Suprapubic skin (tissue), 4 donors: ENCODE measurements at regions not wholly inside any gene's neighbourhood (a gene's known extent, or its start where the extent isn't known, plus 50 kb on each side); places are given as distances from the start of the nearest gene placed in this dataset.

Experiments used
- DNase-seq, 2 donors: peaks; one replicate each; pipeline ENCODE4 v3.0.0-alpha.2; 2019; ENCODE audit warnings: low spot score in 2 of 2
- H3K27ac ChIP-seq: fragments of 200-600 bp; sonication (generic); one replicate; pipeline ENCODE4 v1.5.1; 2019
- H3K27me3 ChIP-seq: fragments of 200-600 bp; sonication (generic); one replicate; pipeline ENCODE4 v1.5.1; 2019
- H3K36me3 ChIP-seq: fragments of 200-600 bp; sonication (generic); one replicate; pipeline ENCODE4 v1.5.1; 2019
- H3K4me1 ChIP-seq: fragments of 200-600 bp; sonication (generic); one replicate; pipeline ENCODE4 v1.5.1; 2019
- H3K4me3 ChIP-seq: fragments of 200-600 bp; sonication (generic); one replicate; pipeline ENCODE4 v1.5.1; 2019; ENCODE audit warnings: mild to moderate bottlenecking
- H3K9me3 ChIP-seq: fragments of 200-600 bp; sonication (generic); one replicate; pipeline ENCODE4 v1.5.1; 2019
- EP300 ChIP-seq: sonication (generic); formaldehyde crosslinking; IDR thresholded peaks from one replicate; pipeline ENCODE4 v1.6.1; 2017; ENCODE audit warnings: antibody characterized with exemption
- POLR2A ChIP-seq, 2 donors: fragments of 450-650 bp; IDR thresholded peaks; one replicate each; pipeline ENCODE4 v1.6.1; 2017; ENCODE audit warnings: antibody characterized with exemption in 2 of 2, mild to moderate bottlenecking in 2 of 2, moderate library complexity in 2 of 2
- POLR2AphosphoS5 ChIP-seq, 3 donors: sonication (generic); formaldehyde crosslinking; IDR thresholded peaks; one replicate each; pipeline ENCODE4 v1.6.1; 2017; ENCODE audit warnings: antibody characterized with exemption in 3 of 3
- WGBS: methylation state at CpG from one replicate; pipeline ENCODE4 v1.1.5; 2018; 5-methylcytosine and 5-hydroxymethylcytosine counted together
- TF ChIP-seq, protein P1 (sequence below), 2 donors: fragments of 200-600 bp in 1 of 2; fragments of 450-650 bp in 1 of 2; sonication (generic) in 1 of 2; IDR thresholded peaks; one replicate each; pipeline ENCODE4 v1.5.1; 2016 to 2019; ENCODE audit warnings: antibody characterized with exemption in 2 of 2, mild to moderate bottlenecking in 1 of 2, moderate library complexity in 1 of 2

DNA sequence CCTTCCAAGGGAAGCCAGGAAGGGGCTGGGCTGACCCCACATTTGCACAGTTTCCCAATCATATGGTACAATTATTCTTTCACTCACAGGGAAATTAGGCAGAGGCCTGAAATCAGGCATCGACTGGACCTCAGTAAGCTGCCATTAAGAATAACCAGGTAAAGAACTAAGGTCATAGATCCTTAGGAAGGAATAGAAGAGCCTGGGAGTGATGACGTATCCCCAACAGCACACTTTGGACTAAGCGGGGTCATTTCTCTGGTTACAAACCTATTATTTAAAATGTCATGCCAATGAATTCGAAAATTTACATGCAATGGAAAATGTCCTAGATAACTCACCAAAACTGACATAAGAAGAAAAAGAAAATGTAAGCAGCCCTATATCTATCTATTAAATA, 118.2 kb downstream of the BRD1 start:
- WGBS: 73% methylated on average over 4 of the region's 4 CpGs
- Histone ChIP-seq H3K27ac (no peak overlapping the region), H3K27me3 (peaks cover 54% of the 10 kb centered on the region), H3K4me3 (no peak overlapping the region), H3K4me1 (no peaks in the 10 kb centered on the region), H3K9me3 (peaks cover 3% of the 10 kb centered on the region), H3K36me3 (no peaks in the 10 kb centered on the region)
- no peak for TF ChIP-seq POLR2A (IDR thresholded peaks at IDR 0.05)
- TF ChIP-seq EP300: no peak
- TF ChIP-seq, protein P1, sequence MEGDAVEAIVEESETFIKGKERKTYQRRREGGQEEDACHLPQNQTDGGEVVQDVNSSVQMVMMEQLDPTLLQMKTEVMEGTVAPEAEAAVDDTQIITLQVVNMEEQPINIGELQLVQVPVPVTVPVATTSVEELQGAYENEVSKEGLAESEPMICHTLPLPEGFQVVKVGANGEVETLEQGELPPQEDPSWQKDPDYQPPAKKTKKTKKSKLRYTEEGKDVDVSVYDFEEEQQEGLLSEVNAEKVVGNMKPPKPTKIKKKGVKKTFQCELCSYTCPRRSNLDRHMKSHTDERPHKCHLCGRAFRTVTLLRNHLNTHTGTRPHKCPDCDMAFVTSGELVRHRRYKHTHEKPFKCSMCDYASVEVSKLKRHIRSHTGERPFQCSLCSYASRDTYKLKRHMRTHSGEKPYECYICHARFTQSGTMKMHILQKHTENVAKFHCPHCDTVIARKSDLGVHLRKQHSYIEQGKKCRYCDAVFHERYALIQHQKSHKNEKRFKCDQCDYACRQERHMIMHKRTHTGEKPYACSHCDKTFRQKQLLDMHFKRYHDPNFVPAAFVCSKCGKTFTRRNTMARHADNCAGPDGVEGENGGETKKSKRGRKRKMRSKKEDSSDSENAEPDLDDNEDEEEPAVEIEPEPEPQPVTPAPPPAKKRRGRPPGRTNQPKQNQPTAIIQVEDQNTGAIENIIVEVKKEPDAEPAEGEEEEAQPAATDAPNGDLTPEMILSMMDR (IDR thresholded peaks at IDR 0.05): no peak
- TF ChIP-seq POLR2AphosphoS5 (IDR thresholded peaks at IDR 0.05): no peak
- DNase-seq: no peak

DNA sequence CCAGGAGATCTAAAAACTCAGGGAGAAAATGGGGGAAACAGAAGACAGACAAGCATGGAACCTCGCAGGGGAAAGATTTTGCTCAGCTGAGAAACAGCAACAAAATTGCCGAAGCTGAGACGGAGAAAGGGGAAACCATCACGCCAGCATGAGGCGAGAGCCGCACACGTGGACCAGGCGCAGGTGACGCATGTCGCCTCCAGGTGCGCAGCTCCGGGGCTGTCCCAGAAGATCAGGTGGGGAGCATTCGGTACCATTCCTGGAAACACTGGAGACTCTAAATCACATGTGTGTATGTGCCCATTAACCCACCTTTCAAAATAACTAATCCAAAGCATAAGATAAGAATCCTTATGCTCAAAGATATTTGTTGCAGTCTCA, 121.7 kb downstream of the BRD1 start:
- peaks cover 6% of the 10 kb centered on the region for H3K9me3 ChIP-seq
- no peaks in the 10 kb centered on the region for H3K36me3 ChIP-seq
- no peak overlapping the region for H3K27ac ChIP-seq
- TF ChIP-seq POLR2A (IDR thresholded peaks at IDR 0.05) (no peak), POLR2AphosphoS5 (IDR thresholded peaks at IDR 0.05) (no peak), EP300 (no peak)
- TF ChIP-seq, protein P1 (IDR thresholded peaks at IDR 0.05): no peak
- DNase-seq: peak in 1 of 2 donors; percentile 21
- 74% methylated on average over 13 of the region's 13 CpGs for WGBS
- H3K27me3 ChIP-seq: peaks cover 60% of the 10 kb centered on the region
- H3K4me3 ChIP-seq: no peak overlapping the region
- H3K4me1 ChIP-seq: no peaks in the 10 kb centered on the region

DNA sequence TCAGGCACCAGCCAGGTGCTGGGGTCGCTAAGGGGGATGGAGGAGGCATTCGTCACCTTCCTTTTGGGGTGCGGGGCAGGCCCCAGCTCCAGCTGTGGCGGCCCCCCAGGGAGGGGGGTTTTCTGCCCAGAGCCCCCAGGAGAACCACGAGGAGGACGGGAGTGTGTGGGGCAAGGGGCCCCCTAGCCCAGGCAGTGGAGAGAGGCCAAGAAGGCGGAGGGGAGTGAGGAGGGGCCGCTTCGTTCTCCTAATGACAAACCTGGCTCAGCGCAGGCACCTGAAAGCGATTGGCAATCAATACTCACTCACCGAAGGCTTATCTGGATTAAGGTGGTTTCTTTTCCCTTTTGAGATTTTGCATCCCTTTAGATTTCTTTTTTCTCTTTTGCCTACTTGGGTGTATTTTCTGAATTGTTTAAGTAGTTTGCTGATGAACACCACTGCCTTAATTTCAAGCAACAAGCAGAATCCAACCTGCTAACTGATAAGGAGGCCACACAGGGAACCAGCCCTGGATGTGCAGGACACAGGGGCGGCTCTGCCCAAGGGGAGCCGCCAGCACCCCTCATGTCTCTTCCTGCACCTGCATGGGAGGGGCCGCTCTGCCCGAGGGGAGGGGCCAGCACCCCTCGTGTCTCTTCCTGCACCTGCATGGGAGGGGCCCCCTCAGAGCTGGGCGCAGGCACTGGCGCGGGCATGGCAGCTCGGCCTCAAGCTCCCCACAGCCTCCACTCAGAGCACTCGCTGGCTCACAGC, 122.3 kb downstream of the BRD1 start:
- peaks cover 64% of the 10 kb centered on the region for H3K27me3 ChIP-seq
- no peak overlapping the region for H3K27ac ChIP-seq
- no peak overlapping the region for H3K4me3 ChIP-seq
- peak in 1 of 2 donors; percentile 52 for DNase-seq
- no peaks in the 10 kb centered on the region for H3K36me3 ChIP-seq
- peaks cover 6% of the 10 kb centered on the region for H3K9me3 ChIP-seq
- TF ChIP-seq, protein P1 (IDR thresholded peaks at IDR 0.05): no peak
- TF ChIP-seq POLR2A (IDR thresholded peaks at IDR 0.05) (no peak), POLR2AphosphoS5 (IDR thresholded peaks at IDR 0.05) (no peak), EP300 (no peak)
- no peaks in the 10 kb centered on the region for H3K4me1 ChIP-seq
- WGBS: 40% methylated on average over 16 of the region's 22 CpGs

DNA sequence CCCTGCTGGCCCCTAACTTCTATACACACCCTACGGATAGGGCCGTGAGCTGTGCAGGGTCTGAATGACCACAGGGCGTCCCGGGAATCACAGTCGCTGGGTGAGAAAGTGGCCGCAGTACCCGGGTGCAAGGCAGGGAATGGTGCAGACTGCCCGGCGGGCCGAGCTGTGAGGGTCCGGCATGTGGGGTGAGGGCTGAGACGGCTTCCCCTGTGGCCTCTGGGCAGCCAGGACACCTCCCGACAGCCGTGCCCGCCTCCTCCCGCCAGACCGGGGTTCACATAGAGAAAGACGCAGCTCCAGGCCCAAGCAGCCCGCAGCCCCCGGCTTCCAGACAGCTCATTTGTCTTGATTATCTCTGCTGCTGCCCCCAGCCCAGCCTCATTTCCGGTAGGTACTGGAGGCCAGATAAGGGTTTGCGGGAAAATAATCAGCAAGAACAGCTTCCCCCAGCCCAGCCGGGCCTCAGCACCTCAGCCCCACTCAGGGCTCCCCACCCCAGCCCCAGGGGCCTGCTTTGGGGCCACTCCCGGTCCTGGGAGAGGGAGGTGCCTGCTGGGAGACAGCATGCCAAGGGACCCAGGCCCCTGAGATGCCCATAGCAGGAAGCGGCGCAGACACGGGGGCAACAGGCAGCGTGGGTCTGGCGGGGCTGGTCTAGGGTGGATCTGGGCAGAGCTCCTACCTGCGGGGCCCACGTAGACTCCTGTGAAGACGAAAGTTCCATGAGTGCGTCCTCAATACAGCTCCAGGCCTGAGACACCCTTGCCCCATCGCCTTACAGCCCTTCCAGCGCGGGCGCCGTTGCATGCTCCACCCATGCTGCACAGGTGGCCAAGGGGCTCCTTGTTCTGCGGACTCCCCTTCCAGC, 123.1 kb downstream of the BRD1 start:
- DNase-seq: peak in 1 of 2 donors; percentile 74
- H3K9me3 ChIP-seq: peaks cover 4% of the 10 kb centered on the region
- no peak overlapping the region for H3K4me3 ChIP-seq
- 31% methylated on average over 11 of the region's 39 CpGs for WGBS
- H3K27ac ChIP-seq: no peak overlapping the region
- no peak for TF ChIP-seq POLR2AphosphoS5 (IDR thresholded peaks at IDR 0.05)
- TF ChIP-seq EP300: no peak
- TF ChIP-seq, protein P1 (IDR thresholded peaks at IDR 0.05): no peak
- no peak for TF ChIP-seq POLR2A (IDR thresholded peaks at IDR 0.05)
- no peaks in the 10 kb centered on the region for H3K36me3 ChIP-seq
- H3K27me3 ChIP-seq: peaks cover 65% of the 10 kb centered on the region
- H3K4me1 ChIP-seq: no peaks in the 10 kb centered on the region

DNA sequence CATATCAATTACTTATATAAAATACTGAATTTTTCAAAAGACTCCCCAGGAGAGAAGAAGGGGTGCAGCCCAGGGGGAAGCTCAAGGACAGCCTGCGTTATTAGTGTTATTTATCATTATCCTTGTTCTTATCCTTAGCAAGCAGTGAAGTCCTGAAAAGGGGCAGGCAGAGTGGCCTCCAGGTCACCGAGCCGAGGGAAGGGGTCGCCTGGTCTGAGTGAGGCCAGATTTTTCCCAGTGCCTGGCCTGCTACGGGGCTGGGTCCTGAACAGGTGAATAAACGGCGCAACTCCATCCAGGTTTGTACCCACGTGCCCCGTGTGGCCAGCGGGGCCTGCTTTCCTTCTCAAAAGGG, 123.7 kb downstream of the BRD1 start:
- no peaks in the 10 kb centered on the region for H3K36me3 ChIP-seq
- H3K4me3 ChIP-seq: no peak overlapping the region
- WGBS: 73% methylated on average over 10 of the region's 10 CpGs
- DNase-seq: peak in 1 of 2 donors; percentile 64
- no peak overlapping the region for H3K27ac ChIP-seq
- no peaks in the 10 kb centered on the region for H3K4me1 ChIP-seq
- peaks cover 4% of the 10 kb centered on the region for H3K9me3 ChIP-seq
- H3K27me3 ChIP-seq: peaks cover 67% of the 10 kb centered on the region
- TF ChIP-seq, protein P1 (IDR thresholded peaks at IDR 0.05): no peak
- TF ChIP-seq POLR2AphosphoS5 (IDR thresholded peaks at IDR 0.05): no peak
- no peak for TF ChIP-seq EP300
- TF ChIP-seq POLR2A (IDR thresholded peaks at IDR 0.05): no peak
